LNCaP clone FGC (cell line): ENCODE measurements at regions not wholly inside any gene's neighbourhood (a gene's known extent, or its start where the extent isn't known, plus 50 kb on each side); places are given as distances from the start of the nearest gene placed in this dataset.
"Not testable (repeated sequence)": the region's sequence is repeated elsewhere in the genome, so short reads cannot be mapped to it uniquely, and the experiment has no call there.

Source experiments
- DNase-seq: peaks from one replicate; pipeline ENCODE4 v3.0.0-alpha.2; 2011; ENCODE audit warnings: low read depth
- H3K4me3 ChIP-seq: 2 replicates; pipeline ENCODE4 v1.5.1; 2011; ENCODE audit warnings: mild to moderate bottlenecking, low read depth, low read length, control low read depth
- CTCF ChIP-seq: IDR thresholded peaks from 2 replicates; pipeline ENCODE4 v1.5.1; 2012; ENCODE audit warnings: mild to moderate bottlenecking; ENCODE audit not compliant: control insufficient read depth, insufficient read depth; ENCODE audit errors: extremely low read depth

GRCh38 chr13:68588623-68589022, 1358.5 kb upstream of the PCDH9 start:
- TF ChIP-seq CTCF, result no peak
- DNase-seq, result no peak

GRCh38 chr13:68584776-68585175, 1354.6 kb upstream of the PCDH9 start:
- no peak overlapping the region for H3K4me3 ChIP-seq
- no peak for DNase-seq
- TF ChIP-seq CTCF, result no peak

More at GRCh38 chr13:68588623-68589022, 1358.5 kb upstream of the PCDH9 start:
- H3K4me3 ChIP-seq, result no peak overlapping the region

- no peak for DNase-seq
Observed at GRCh38 chr13:68574053-68574452, 1343.9 kb upstream of the PCDH9 start.

GRCh38 chr13:68551701-68552522, 1321.8 kb upstream of the PCDH9 start:
- DNase-seq, result no peak
- no peak for TF ChIP-seq CTCF
- no peak overlapping the region for H3K4me3 ChIP-seq

More at GRCh38 chr13:68574053-68574452, 1343.9 kb upstream of the PCDH9 start:
- no peak for TF ChIP-seq CTCF
- H3K4me3 ChIP-seq, result no peak overlapping the region

GRCh38 chr13:68550330-68550729, 1320.2 kb upstream of the PCDH9 start:
- DNase-seq, result no peak
- H3K4me3 ChIP-seq, result no peak overlapping the region
- no peak for TF ChIP-seq CTCF

GRCh38 chr13:68540244-68540643, 1310.1 kb upstream of the PCDH9 start:
- TF ChIP-seq CTCF, result no peak
- no peak for DNase-seq
- H3K4me3 ChIP-seq, result no peak overlapping the region

GRCh38 chr13:68535329-68535728, 1305.2 kb upstream of the PCDH9 start:
- H3K4me3 ChIP-seq, result no peak overlapping the region
- no peak for DNase-seq
- no peak for TF ChIP-seq CTCF

GRCh38 chr13:68527167-68527566, 1297.0 kb upstream of the PCDH9 start:
- not testable (repeated sequence) for DNase-seq

More at GRCh38 chr13:68527167-68527566, 1297.0 kb upstream of the PCDH9 start:
- not testable (repeated sequence) for H3K4me3 ChIP-seq
